A549 (cell line): ENCODE measurements at regions not wholly inside any gene's neighbourhood (a gene's known extent, or its start where the extent isn't known, plus 50 kb on each side); places are given as distances from the start of the nearest gene placed in this dataset.

Experiments
- NR3C1 ChIP-seq: fragments of >200 bp; sonication (Bioruptor Twin); formaldehyde crosslinking; IDR thresholded peaks from 3 replicates; pipeline ENCODE4 v1.6.1; 2017
- SMC3 ChIP-seq: fragments of >200 bp; sonication (Bioruptor Twin); formaldehyde crosslinking; IDR thresholded peaks from 3 replicates; pipeline ENCODE4 v1.6.1; 2018; ENCODE audit warnings: inconsistent platforms

GRCh38 chr2:122706757-122707223, 951.3 kb downstream of the TSN start:
- no peak for TF ChIP-seq NR3C1
- TF ChIP-seq SMC3 = no peak
